ENCODE measurements at regions not wholly inside any gene's neighbourhood (a gene's known extent, or its start where the extent isn't known, plus 50 kb on each side); places are given as distances from the start of the nearest gene placed in this dataset.
A peak's percentile ranks its signal among the peaks of the same experiment; 100 is the strongest.

GRCh38 chr14:65815127-65815526 is 402.6 kb downstream of the FUT8 start:
- H3K4me3 ChIP-seq, result no peak overlapping the region
- DNase-seq (ENCODE audit: low spot score in 2 of 2), result no peak
- H3K4me1 ChIP-seq, result no peaks in the 10 kb centered on the region
- no peaks in the 10 kb centered on the region for H3K36me3 ChIP-seq
- no peaks in the 10 kb centered on the region for H3K27me3 ChIP-seq
- H3K27ac ChIP-seq, result no peak overlapping the region
- no peak for TF ChIP-seq CTCF (IDR thresholded peaks at IDR 0.05)
- H3K9me3 ChIP-seq, result no peaks in the 10 kb centered on the region
- intact Hi-C loops (cut with DNase I), result no loop called here

- no peak for TF ChIP-seq CTCF (IDR thresholded peaks at IDR 0.05)
- Histone ChIP-seq H3K27ac (no peak overlapping the region), H3K4me3 (no peak overlapping the region), H3K36me3 (no peaks in the 10 kb centered on the region), H3K9me3 (no peaks in the 10 kb centered on the region), H3K4me1 (no peaks in the 10 kb centered on the region), H3K27me3 (no peaks in the 10 kb centered on the region)
- DNase-seq (ENCODE audit: low spot score in 2 of 2), result no peak
- intact Hi-C loops (cut with DNase I), result no loop called here
These were observed 404.5 kb downstream of the FUT8 start for GRCh38 chr14:65817011-65817410.

- H3K4me1 ChIP-seq, result no peaks in the 10 kb centered on the region
- H3K27ac ChIP-seq, result no peak overlapping the region
- H3K4me3 ChIP-seq, result no peak overlapping the region
- no peaks in the 10 kb centered on the region for H3K9me3 ChIP-seq
- intact Hi-C loops (cut with DNase I), result no loop called here
- no peaks in the 10 kb centered on the region for H3K36me3 ChIP-seq
- TF ChIP-seq CTCF (IDR thresholded peaks at IDR 0.05), result no peak
- DNase-seq (ENCODE audit: low spot score in 2 of 2), result no peak
- H3K27me3 ChIP-seq, result no peaks in the 10 kb centered on the region
These were observed 407.0 kb downstream of the FUT8 start for GRCh38 chr14:65819569-65819968.

GRCh38 chr14:65821224-65821753 is 408.8 kb downstream of the FUT8 start:
- H3K36me3 ChIP-seq, result no peaks in the 10 kb centered on the region
- intact Hi-C loops (cut with DNase I), result loop anchor here (5.0 kb wide), 1 partner anchor 834 kb away; the partner anchor contains the start of gene FNTB
- no peaks in the 10 kb centered on the region for H3K9me3 ChIP-seq
- no peak for DNase-seq (ENCODE audit: low spot score in 2 of 2)
- no peaks in the 10 kb centered on the region for H3K27me3 ChIP-seq
- no peak for TF ChIP-seq CTCF (IDR thresholded peaks at IDR 0.05)
- no peak overlapping the region for H3K4me3 ChIP-seq
- no peak overlapping the region for H3K27ac ChIP-seq
- no peaks in the 10 kb centered on the region for H3K4me1 ChIP-seq

- Histone ChIP-seq H3K36me3 (no peaks in the 10 kb centered on the region), H3K27ac (no peak overlapping the region), H3K27me3 (no peaks in the 10 kb centered on the region), H3K4me1 (no peaks in the 10 kb centered on the region), H3K9me3 (no peaks in the 10 kb centered on the region), H3K4me3 (no peak overlapping the region)
- DNase-seq (ENCODE audit: low spot score in 2 of 2), result no peak
- TF ChIP-seq CTCF (IDR thresholded peaks at IDR 0.05), result peak; percentile 66 to 89 (median 77)
- intact Hi-C loops (cut with DNase I), result loop anchor here (1.0 to 5.0 kb wide), 3 partner anchors 412 to 837 kb away; partner anchors contain the start of genes FNTB and FUT8
These were observed 411.9 kb downstream of the FUT8 start for GRCh38 chr14:65824285-65824977.

Data from ascending aorta (tissue), 2 donors.